Astrocyte (in vitro differentiated cells and primary cell): ENCODE measurements at regions not wholly inside any gene's neighbourhood (a gene's known extent, or its start where the extent isn't known, plus 50 kb on each side); places are given as distances from the start of the nearest gene placed in this dataset.

Source experiments
- DNase-seq: peaks from one replicate; pipeline ENCODE4 v3.0.0-alpha.2; 2010; ENCODE audit warnings: low read depth
- FAIRE-seq: peaks from 2 replicates; lab custom pipeline; 2011; peaks lifted over from hg19 to GRCh38; lab: Jason Lieb, UNC
- H2AFZ ChIP-seq: 2 replicates; pipeline ENCODE4 v1.6.0; 2012; ENCODE audit warnings: low read depth, low read length, inconsistent platforms
- H3K27ac ChIP-seq: 2 replicates; pipeline ENCODE4 v1.5.1; 2011; ENCODE audit warnings: low read depth, low read length, inconsistent platforms
- H3K27me3 ChIP-seq: 2 replicates; pipeline ENCODE4 v1.6.0; 2011; ENCODE audit warnings: low read length, inconsistent platforms; ENCODE audit not compliant: insufficient read depth
- H3K36me3 ChIP-seq: 2 replicates; pipeline ENCODE4 v1.5.1; 2011; ENCODE audit warnings: low read length, inconsistent platforms; ENCODE audit not compliant: insufficient read depth
- H3K4me1 ChIP-seq: 2 replicates; pipeline ENCODE4 v1.5.1; 2011; ENCODE audit warnings: low read length, inconsistent platforms; ENCODE audit not compliant: insufficient read depth
- H3K4me2 ChIP-seq: 2 replicates; pipeline ENCODE4 v1.6.0; 2012; ENCODE audit warnings: low read length, inconsistent platforms
- H3K4me3 ChIP-seq: 2 replicates; pipeline ENCODE4 v1.5.1; 2011; ENCODE audit warnings: low read depth, mild to moderate bottlenecking, low read length, inconsistent platforms; ENCODE audit not compliant: insufficient read depth
- H3K79me2 ChIP-seq: 2 replicates; pipeline ENCODE4 v1.6.0; 2012; ENCODE audit warnings: mild to moderate bottlenecking, low read length, inconsistent platforms; ENCODE audit not compliant: insufficient read depth
- H3K9ac ChIP-seq: 2 replicates; pipeline ENCODE4 v1.6.0; 2012; ENCODE audit warnings: mild to moderate bottlenecking, low read length, inconsistent platforms
- H3K9me3 ChIP-seq: 2 replicates; pipeline ENCODE4 v1.5.1; 2012; ENCODE audit warnings: low read depth, mild to moderate bottlenecking, low read length, inconsistent platforms; ENCODE audit not compliant: insufficient read depth
- H4K20me1 ChIP-seq: 2 replicates; pipeline ENCODE4 v1.6.0; 2012; ENCODE audit warnings: low read length, inconsistent platforms; ENCODE audit not compliant: insufficient read depth
- H3K27ac Mint-ChIP-seq: one replicate; pipeline ENCODE4 v1.8.0; 2021; ENCODE audit warnings: mild to moderate bottlenecking, mixed read lengths; ENCODE audit not compliant: unreplicated experiment
- H3K27me3 Mint-ChIP-seq: one replicate; pipeline ENCODE4 v1.8.0; 2021; ENCODE audit warnings: low read depth, mixed read lengths; ENCODE audit not compliant: unreplicated experiment
- H3K36me3 Mint-ChIP-seq: one replicate; pipeline ENCODE4 v1.8.0; 2021; ENCODE audit warnings: low read depth, mixed read lengths; ENCODE audit not compliant: unreplicated experiment
- H3K4me1 Mint-ChIP-seq: one replicate; pipeline ENCODE4 v1.8.0; 2021; ENCODE audit warnings: low read depth, mixed read lengths; ENCODE audit not compliant: unreplicated experiment
- H3K4me3 Mint-ChIP-seq: one replicate; pipeline ENCODE4 v1.8.0; 2021; ENCODE audit warnings: mild to moderate bottlenecking, moderate library complexity, mixed read lengths; ENCODE audit not compliant: unreplicated experiment
- H3K9me3 Mint-ChIP-seq: one replicate; pipeline ENCODE4 v1.8.0; 2021; ENCODE audit warnings: mild to moderate bottlenecking, mixed read lengths; ENCODE audit not compliant: unreplicated experiment
- CTCF ChIP-seq: IDR thresholded peaks from 2 replicates; pipeline ENCODE4 v1.5.1; 2011; ENCODE audit warnings: low read depth, mild to moderate bottlenecking, inconsistent platforms, low read length, moderate library complexity; ENCODE audit not compliant: insufficient read depth
- EZH2 ChIP-seq: IDR thresholded peaks from 2 replicates; pipeline ENCODE4 v1.6.1; 2012; ENCODE audit warnings: mild to moderate bottlenecking, low read length, inconsistent platforms; ENCODE audit not compliant: insufficient read depth

- no peak overlapping the region for H3K27ac Mint-ChIP-seq
- Histone ChIP-seq H3K9ac (no peak overlapping the region), H4K20me1 (no peaks in the 10 kb centered on the region), H3K79me2 (no peaks in the 10 kb centered on the region), H3K27ac (no peak overlapping the region), H3K4me2 (no peak overlapping the region), H3K4me3 (no peak overlapping the region), H3K36me3 (no peaks in the 10 kb centered on the region), H3K4me1 (peaks cover 4% of the 10 kb centered on the region), H3K9me3 (no peaks in the 10 kb centered on the region), H2AFZ (no peak overlapping the region), H3K27me3 (peaks cover 6% of the 10 kb centered on the region)
- FAIRE-seq (no peak), DNase-seq (no peak)
- no peaks in the 10 kb centered on the region for H3K9me3 Mint-ChIP-seq
- peaks cover 62% of the 10 kb centered on the region for H3K27me3 Mint-ChIP-seq
- H3K4me3 Mint-ChIP-seq, result no peak overlapping the region
- peaks cover under 1% of the 10 kb centered on the region for H3K36me3 Mint-ChIP-seq
- peaks cover 3% of the 10 kb centered on the region for H3K4me1 Mint-ChIP-seq
- no peak for TF ChIP-seq EZH2
These were observed 270.8 kb downstream of the NSG2 start for GRCh38 chr5:174316326-174316725.

GRCh38 chr5:174317256-174317894, 271.9 kb downstream of the NSG2 start:
- peak; percentile 86 for TF ChIP-seq CTCF
- TF ChIP-seq EZH2, result no peak
- Mint-ChIP-seq H3K4me3 (no peak overlapping the region), H3K9me3 (no peaks in the 10 kb centered on the region), H3K36me3 (peaks cover 3% of the 10 kb centered on the region), H3K4me1 (peaks cover 3% of the 10 kb centered on the region), H3K27me3 (peaks cover 72% of the 10 kb centered on the region), H3K27ac (peak overlapping the region; percentile 12)
- Histone ChIP-seq H3K79me2 (no peaks in the 10 kb centered on the region), H4K20me1 (no peaks in the 10 kb centered on the region), H3K9ac (no peak overlapping the region), H3K9me3 (no peaks in the 10 kb centered on the region), H3K36me3 (no peaks in the 10 kb centered on the region), H2AFZ (no peak overlapping the region), H3K27me3 (peaks cover 13% of the 10 kb centered on the region), H3K27ac (no peak overlapping the region), H3K4me3 (no peak overlapping the region), H3K4me2 (peak overlapping the region; percentile 25), H3K4me1 (no peaks in the 10 kb centered on the region)
- FAIRE-seq (peak; percentile 20), DNase-seq (peak; percentile 31)

- Histone ChIP-seq H3K9ac (no peak overlapping the region), H3K4me1 (no peaks in the 10 kb centered on the region), H3K4me2 (no peak overlapping the region), H3K27ac (no peak overlapping the region), H3K27me3 (peaks cover 13% of the 10 kb centered on the region), H3K36me3 (no peaks in the 10 kb centered on the region), H3K9me3 (no peaks in the 10 kb centered on the region), H3K79me2 (no peaks in the 10 kb centered on the region), H4K20me1 (no peaks in the 10 kb centered on the region), H3K4me3 (no peak overlapping the region), H2AFZ (no peak overlapping the region)
- Mint-ChIP-seq H3K27me3 (peaks cover 64% of the 10 kb centered on the region), H3K4me3 (no peak overlapping the region), H3K9me3 (no peaks in the 10 kb centered on the region), H3K4me1 (no peaks in the 10 kb centered on the region), H3K27ac (no peak overlapping the region), H3K36me3 (peaks cover 3% of the 10 kb centered on the region)
- no peak for TF ChIP-seq CTCF
- TF ChIP-seq EZH2, result no peak
- DNase-seq (no peak), FAIRE-seq (no peak)
These were observed 273.1 kb downstream of the NSG2 start for GRCh38 chr5:174318578-174318977.
